ENCODE measurements at regions not wholly inside any gene's neighbourhood (a gene's known extent, or its start where the extent isn't known, plus 50 kb on each side); places are given as distances from the start of the nearest gene placed in this dataset.

DNA sequence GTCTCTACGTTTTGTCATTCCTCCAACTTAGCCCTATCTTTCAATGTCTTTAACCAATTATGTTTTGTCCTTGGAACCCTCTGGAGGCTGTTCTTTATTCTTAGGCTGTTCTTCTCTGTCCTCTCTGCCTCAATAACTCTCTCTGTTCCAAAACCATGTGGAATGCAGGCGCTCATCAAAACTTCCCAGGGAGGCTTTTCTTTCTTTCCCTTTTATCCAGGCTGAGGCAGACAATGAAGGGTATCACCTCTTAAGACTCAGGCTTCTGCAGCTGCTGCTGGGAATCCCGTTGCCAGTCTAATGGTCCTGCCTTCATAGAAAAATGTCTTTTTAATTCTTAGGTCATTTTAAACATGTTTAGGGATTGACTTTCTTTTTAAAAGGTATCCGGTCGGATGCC, 544.7 kb downstream of the CDH26 start:
- TF ChIP-seq EZH2phosphoT487 (IDR thresholded peaks at IDR 0.05; ENCODE audit: borderline replicate concordance, low read length) (no peak), EZH2 (IDR thresholded peaks at IDR 0.05; ENCODE audit: low read length, unreplicated experiment) (no peak)
- TF ChIP-seq, protein P1, sequence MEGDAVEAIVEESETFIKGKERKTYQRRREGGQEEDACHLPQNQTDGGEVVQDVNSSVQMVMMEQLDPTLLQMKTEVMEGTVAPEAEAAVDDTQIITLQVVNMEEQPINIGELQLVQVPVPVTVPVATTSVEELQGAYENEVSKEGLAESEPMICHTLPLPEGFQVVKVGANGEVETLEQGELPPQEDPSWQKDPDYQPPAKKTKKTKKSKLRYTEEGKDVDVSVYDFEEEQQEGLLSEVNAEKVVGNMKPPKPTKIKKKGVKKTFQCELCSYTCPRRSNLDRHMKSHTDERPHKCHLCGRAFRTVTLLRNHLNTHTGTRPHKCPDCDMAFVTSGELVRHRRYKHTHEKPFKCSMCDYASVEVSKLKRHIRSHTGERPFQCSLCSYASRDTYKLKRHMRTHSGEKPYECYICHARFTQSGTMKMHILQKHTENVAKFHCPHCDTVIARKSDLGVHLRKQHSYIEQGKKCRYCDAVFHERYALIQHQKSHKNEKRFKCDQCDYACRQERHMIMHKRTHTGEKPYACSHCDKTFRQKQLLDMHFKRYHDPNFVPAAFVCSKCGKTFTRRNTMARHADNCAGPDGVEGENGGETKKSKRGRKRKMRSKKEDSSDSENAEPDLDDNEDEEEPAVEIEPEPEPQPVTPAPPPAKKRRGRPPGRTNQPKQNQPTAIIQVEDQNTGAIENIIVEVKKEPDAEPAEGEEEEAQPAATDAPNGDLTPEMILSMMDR (conservative IDR thresholded peaks at IDR 0.05; ENCODE audit: low read depth, low read length), result no peak
